ENCODE measurements at regions not wholly inside any gene's neighbourhood (a gene's known extent, or its start where the extent isn't known, plus 50 kb on each side); places are given as distances from the start of the nearest gene placed in this dataset.

DNA sequence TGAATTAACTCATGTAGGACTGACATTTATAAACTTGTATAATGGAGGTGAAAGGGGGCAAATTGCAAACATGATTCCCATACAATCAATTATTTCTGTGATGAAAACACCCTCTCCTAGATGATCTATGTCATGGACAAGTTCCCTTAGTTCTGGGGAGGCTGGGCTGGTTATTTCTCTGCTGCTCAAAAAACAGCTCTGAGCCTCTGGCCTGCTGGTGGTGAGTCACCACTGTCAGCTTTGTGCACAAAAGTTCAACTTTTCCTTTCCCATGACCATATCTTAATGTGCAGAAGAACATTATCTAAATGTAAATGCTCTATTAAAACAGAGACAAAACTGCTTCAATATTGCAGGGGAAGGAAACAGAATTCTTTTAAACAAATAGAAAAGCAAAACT lies 85.0 kb downstream of the HMHB1 start:
- H3K9ac ChIP-seq = no peak overlapping the region
- H3K79me2 ChIP-seq (ENCODE audit: insufficient read depth) = no peaks in the 10 kb centered on the region
- H2AFZ ChIP-seq (ENCODE audit: low read depth) = peak overlapping the region; percentile 61; the same call in 1 of the 2 replicates
- H4K20me1 ChIP-seq (ENCODE audit: insufficient read depth) = no peaks in the 10 kb centered on the region
- peaks cover 7 to 36% of the 10 kb centered on the region in 2 experiments; a peak in 3 of 4 replicates for H3K4me1 ChIP-seq (ENCODE audit: control insufficient read depth in 1 of 2, insufficient read depth in 2 of 2, low read depth in 1 of 2, low read length in 1 of 2)
- CTCF ChIA-PET = interaction anchor here (1.3 kb wide), 1 partner anchor 10 kb away, joined by 4 read pairs; no protein-coding TSS in a partner anchor
- H3K9me2 ChIP-seq = no peaks in the 10 kb centered on the region
- POLR2A ChIA-PET = no interaction called here
- DNase-seq = no peak
- TF ChIP-seq POLR2AphosphoS5 (IDR thresholded peaks at IDR 0.05; ENCODE audit: low read depth, low read length) (no peak), FOSL2 (IDR thresholded peaks at IDR 0.05; ENCODE audit: borderline replicate concordance, low read depth) (peak; percentile 84), TCF12 (IDR thresholded peaks at IDR 0.05) (peak; percentile 45; the same call in 1 of the 2 replicates), JUND (IDR thresholded peaks at IDR 0.05) (peak; percentile 67), MXI1 (IDR thresholded peaks at IDR 0.05; ENCODE audit: low read depth, low read length) (no peak), RXRA (IDR thresholded peaks at IDR 0.05; ENCODE audit: borderline replicate concordance, low read depth) (no peak), EP300 (IDR thresholded peaks at IDR 0.05; ENCODE audit: borderline replicate concordance in 1 of 2, low read depth in 1 of 2, low read length in 1 of 2) (no peak), EZH2phosphoT487 (IDR thresholded peaks at IDR 0.05; ENCODE audit: borderline replicate concordance, low read depth) (no peak)
- TF ChIP-seq, protein P1, sequence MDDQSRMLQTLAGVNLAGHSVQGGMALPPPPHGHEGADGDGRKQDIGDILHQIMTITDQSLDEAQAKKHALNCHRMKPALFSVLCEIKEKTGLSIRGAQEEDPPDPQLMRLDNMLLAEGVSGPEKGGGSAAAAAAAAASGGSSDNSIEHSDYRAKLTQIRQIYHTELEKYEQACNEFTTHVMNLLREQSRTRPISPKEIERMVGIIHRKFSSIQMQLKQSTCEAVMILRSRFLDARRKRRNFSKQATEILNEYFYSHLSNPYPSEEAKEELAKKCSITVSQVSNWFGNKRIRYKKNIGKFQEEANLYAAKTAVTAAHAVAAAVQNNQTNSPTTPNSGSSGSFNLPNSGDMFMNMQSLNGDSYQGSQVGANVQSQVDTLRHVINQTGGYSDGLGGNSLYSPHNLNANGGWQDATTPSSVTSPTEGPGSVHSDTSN (IDR thresholded peaks at IDR 0.05) = no peak
- TF ChIP-seq, protein P2, sequence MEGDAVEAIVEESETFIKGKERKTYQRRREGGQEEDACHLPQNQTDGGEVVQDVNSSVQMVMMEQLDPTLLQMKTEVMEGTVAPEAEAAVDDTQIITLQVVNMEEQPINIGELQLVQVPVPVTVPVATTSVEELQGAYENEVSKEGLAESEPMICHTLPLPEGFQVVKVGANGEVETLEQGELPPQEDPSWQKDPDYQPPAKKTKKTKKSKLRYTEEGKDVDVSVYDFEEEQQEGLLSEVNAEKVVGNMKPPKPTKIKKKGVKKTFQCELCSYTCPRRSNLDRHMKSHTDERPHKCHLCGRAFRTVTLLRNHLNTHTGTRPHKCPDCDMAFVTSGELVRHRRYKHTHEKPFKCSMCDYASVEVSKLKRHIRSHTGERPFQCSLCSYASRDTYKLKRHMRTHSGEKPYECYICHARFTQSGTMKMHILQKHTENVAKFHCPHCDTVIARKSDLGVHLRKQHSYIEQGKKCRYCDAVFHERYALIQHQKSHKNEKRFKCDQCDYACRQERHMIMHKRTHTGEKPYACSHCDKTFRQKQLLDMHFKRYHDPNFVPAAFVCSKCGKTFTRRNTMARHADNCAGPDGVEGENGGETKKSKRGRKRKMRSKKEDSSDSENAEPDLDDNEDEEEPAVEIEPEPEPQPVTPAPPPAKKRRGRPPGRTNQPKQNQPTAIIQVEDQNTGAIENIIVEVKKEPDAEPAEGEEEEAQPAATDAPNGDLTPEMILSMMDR (IDR thresholded peaks at IDR 0.05) = no peak
- TF ChIP-seq, protein P3, sequence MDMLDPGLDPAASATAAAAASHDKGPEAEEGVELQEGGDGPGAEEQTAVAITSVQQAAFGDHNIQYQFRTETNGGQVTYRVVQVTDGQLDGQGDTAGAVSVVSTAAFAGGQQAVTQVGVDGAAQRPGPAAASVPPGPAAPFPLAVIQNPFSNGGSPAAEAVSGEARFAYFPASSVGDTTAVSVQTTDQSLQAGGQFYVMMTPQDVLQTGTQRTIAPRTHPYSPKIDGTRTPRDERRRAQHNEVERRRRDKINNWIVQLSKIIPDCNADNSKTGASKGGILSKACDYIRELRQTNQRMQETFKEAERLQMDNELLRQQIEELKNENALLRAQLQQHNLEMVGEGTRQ (IDR thresholded peaks at IDR 0.05; ENCODE audit: borderline replicate concordance, low read depth, low read length) = no peak
- no peaks in the 10 kb centered on the region for H3K36me3 ChIP-seq (replicated peaks in 1 of 2; ENCODE audit: control insufficient read depth in 1 of 2, insufficient read depth in 2 of 2, low read length in 1 of 2)
- peak overlapping the region; percentile 20; the same call in 1 of the 2 replicates for H3K4me2 ChIP-seq
- no peaks in the 10 kb centered on the region for H3K9me3 ChIP-seq
- H3K27ac ChIP-seq (ENCODE audit: low read depth in 2 of 2, low read length in 1 of 2) = peak overlapping the region in 1 of 2 experiments; percentile 47; a peak in 3 of 4 replicates
- no peaks in the 10 kb centered on the region for H3K27me3 ChIP-seq (ENCODE audit: insufficient read depth)
- no peak overlapping the region for H3K4me3 ChIP-seq (ENCODE audit: low read depth in 2 of 2, low read length in 1 of 2)
- H3F3A ChIP-seq (replicated peaks; ENCODE audit: insufficient read depth) = peaks cover 10% of the 10 kb centered on the region

DNA sequence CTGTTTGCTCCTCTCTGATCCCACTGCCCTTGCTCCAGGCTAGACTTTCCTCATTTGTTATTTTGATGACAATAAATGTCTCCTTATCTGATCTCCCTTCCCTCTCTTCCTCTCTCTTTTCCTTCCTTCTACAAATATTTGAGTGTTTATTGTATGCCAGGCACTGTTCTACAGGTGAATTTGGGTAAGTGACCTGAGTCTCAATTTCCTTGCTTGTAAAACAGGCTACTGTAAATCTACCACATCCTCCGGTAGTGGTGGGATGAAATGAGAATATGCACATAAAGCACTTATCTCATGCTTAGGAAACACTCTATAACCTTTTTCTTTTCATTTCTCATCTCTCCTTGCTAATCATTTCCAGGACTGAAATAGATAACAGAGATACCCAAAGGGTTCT lies 86.4 kb downstream of the HMHB1 start:
- WGBS (ENCODE audit: low lambda C conversion rate) = 100% methylated on average over 1 of the region's 1 CpG
- peaks cover 7 to 25% of the 10 kb centered on the region in 2 experiments; a peak in 3 of 4 replicates for H3K4me1 ChIP-seq (ENCODE audit: control insufficient read depth in 1 of 2, insufficient read depth in 2 of 2, low read depth in 1 of 2, low read length in 1 of 2)
- no peaks in the 10 kb centered on the region for H4K20me1 ChIP-seq (ENCODE audit: insufficient read depth)
- DNase-seq = peak; percentile 15
- no peak overlapping the region for H3K27ac ChIP-seq (ENCODE audit: low read depth in 2 of 2, low read length in 1 of 2)
- CTCF ChIA-PET = interaction anchor here (1.3 kb wide), 1 partner anchor 11 kb away, joined by 4 read pairs; no protein-coding TSS in a partner anchor
- no peak overlapping the region for H3K4me2 ChIP-seq
- POLR2A ChIA-PET = no interaction called here
- no peaks in the 10 kb centered on the region for H3K36me3 ChIP-seq (replicated peaks in 1 of 2; ENCODE audit: control insufficient read depth in 1 of 2, insufficient read depth in 2 of 2, low read length in 1 of 2)
- peaks cover 10% of the 10 kb centered on the region for H3F3A ChIP-seq (replicated peaks; ENCODE audit: insufficient read depth)
- no peak overlapping the region for H3K9ac ChIP-seq
- no peaks in the 10 kb centered on the region for H3K79me2 ChIP-seq (ENCODE audit: insufficient read depth)
- H3K9me2 ChIP-seq = no peaks in the 10 kb centered on the region
- H3K27me3 ChIP-seq (ENCODE audit: insufficient read depth) = no peaks in the 10 kb centered on the region
- no peak overlapping the region for H3K4me3 ChIP-seq (ENCODE audit: low read depth in 2 of 2, low read length in 1 of 2)
- H2AFZ ChIP-seq (ENCODE audit: low read depth) = no peak overlapping the region; the same call in 1 of the 2 replicates
- no peaks in the 10 kb centered on the region for H3K9me3 ChIP-seq
- TF ChIP-seq FOXM1 (IDR thresholded peaks at IDR 0.05; ENCODE audit: low read depth) (no peak), EZH2phosphoT487 (IDR thresholded peaks at IDR 0.05; ENCODE audit: borderline replicate concordance, low read depth) (no peak), EP300 (IDR thresholded peaks at IDR 0.05; ENCODE audit: borderline replicate concordance in 1 of 2, low read depth in 1 of 2, low read length in 1 of 2) (no peak), POLR2AphosphoS5 (IDR thresholded peaks at IDR 0.05; ENCODE audit: low read depth, low read length) (no peak), GATA2 (CRISPR knock-in tag; IDR thresholded peaks at IDR 0.05) (no peak), TCF12 (IDR thresholded peaks at IDR 0.05) (no peak), RCOR1 (IDR thresholded peaks at IDR 0.05; ENCODE audit: low read length) (no peak), CHD2 (IDR thresholded peaks at IDR 0.05; ENCODE audit: low read length, partially characterized antibody) (no peak)
- TF ChIP-seq, protein P2 (IDR thresholded peaks at IDR 0.05) = no peak
- TF ChIP-seq, protein P4, sequence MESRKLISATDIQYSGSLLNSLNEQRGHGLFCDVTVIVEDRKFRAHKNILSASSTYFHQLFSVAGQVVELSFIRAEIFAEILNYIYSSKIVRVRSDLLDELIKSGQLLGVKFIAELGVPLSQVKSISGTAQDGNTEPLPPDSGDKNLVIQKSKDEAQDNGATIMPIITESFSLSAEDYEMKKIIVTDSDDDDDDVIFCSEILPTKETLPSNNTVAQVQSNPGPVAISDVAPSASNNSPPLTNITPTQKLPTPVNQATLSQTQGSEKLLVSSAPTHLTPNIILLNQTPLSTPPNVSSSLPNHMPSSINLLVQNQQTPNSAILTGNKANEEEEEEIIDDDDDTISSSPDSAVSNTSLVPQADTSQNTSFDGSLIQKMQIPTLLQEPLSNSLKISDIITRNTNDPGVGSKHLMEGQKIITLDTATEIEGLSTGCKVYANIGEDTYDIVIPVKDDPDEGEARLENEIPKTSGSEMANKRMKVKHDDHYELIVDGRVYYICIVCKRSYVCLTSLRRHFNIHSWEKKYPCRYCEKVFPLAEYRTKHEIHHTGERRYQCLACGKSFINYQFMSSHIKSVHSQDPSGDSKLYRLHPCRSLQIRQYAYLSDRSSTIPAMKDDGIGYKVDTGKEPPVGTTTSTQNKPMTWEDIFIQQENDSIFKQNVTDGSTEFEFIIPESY (IDR thresholded peaks at IDR 0.05; ENCODE audit: borderline replicate concordance, low read depth) = no peak
- TF ChIP-seq, protein P5, sequence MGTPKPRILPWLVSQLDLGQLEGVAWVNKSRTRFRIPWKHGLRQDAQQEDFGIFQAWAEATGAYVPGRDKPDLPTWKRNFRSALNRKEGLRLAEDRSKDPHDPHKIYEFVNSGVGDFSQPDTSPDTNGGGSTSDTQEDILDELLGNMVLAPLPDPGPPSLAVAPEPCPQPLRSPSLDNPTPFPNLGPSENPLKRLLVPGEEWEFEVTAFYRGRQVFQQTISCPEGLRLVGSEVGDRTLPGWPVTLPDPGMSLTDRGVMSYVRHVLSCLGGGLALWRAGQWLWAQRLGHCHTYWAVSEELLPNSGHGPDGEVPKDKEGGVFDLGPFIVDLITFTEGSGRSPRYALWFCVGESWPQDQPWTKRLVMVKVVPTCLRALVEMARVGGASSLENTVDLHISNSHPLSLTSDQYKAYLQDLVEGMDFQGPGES (IDR thresholded peaks at IDR 0.05; ENCODE audit: low read depth, low read length) = no peak
